ENCODE measurements at regions not wholly inside any gene's neighbourhood (a gene's known extent, or its start where the extent isn't known, plus 50 kb on each side); places are given as distances from the start of the nearest gene placed in this dataset.
A peak's percentile ranks its signal among the peaks of the same experiment; 100 is the strongest.

- Histone ChIP-seq H3K9ac (ENCODE audit: insufficient read depth, low read depth, low read length) (no peak overlapping the region), H3K9me3 (ENCODE audit: low read length) (peaks cover 61% of the 10 kb centered on the region), H3K4me3 (replicated peaks in 1 of 3; ENCODE audit: insufficient read depth in 1 of 3, low read depth in 2 of 3, low read length in 3 of 3) (no peak overlapping the region), H3K79me2 (ENCODE audit: insufficient read depth, low read length) (no peaks in the 10 kb centered on the region), H3K36me3 (replicated peaks in 1 of 2; ENCODE audit: control insufficient read depth in 1 of 2, insufficient read depth in 2 of 2, low read length in 2 of 2) (no peaks in the 10 kb centered on the region), H2AFZ (ENCODE audit: low read length) (no peak overlapping the region), H3K27ac (ENCODE audit: extremely low read length, insufficient read depth, low read length) (no peak overlapping the region), H3K27me3 (ENCODE audit: control insufficient read depth in 1 of 2, insufficient read depth in 2 of 2, low read length in 2 of 2) (no peaks in the 10 kb centered on the region), H3K4me1 (ENCODE audit: insufficient read depth, low read length) (no peaks in the 10 kb centered on the region), H4K20me1 (ENCODE audit: insufficient read depth, low read length) (no peaks in the 10 kb centered on the region), H3K4me2 (ENCODE audit: low read depth, low read length) (no peak overlapping the region)
- in situ Hi-C loops (cut with HindIII; ENCODE audit: extremely low pct_ligation_motif_present, low pct_unique_long_range_greater_than_20kb) (no loop called here), intact Hi-C loops (cut with micrococcal nuclease; ENCODE audit: unreplicated experiment) (no loop called here)
- WGBS (ENCODE audit: low lambda C conversion rate), result 9% methylated on average over 4 of the region's 4 CpGs
- FAIRE-seq, result no peak
- POLR2A ChIA-PET, result no interaction called here
- ATAC-seq, result no peak
- CTCF ChIA-PET (ENCODE audit: low intra/inter-chr PET ratio, low total read pairs), result no interaction called here
- DNase-seq (ENCODE audit: low spot score), result no peak
- no peak for TF ChIP-seq SNRNP70 (IDR thresholded peaks at IDR 0.05; ENCODE audit: low read depth, low read length)
- TF ChIP-seq ZNF18 (CRISPR knock-in tag; IDR thresholded peaks at IDR 0.05; ENCODE audit: insufficient replicate concordance), result no peak
- TF ChIP-seq SIN3B (IDR thresholded peaks at IDR 0.05; ENCODE audit: low read length), result no peak
- no peak for TF ChIP-seq FOXK2 (IDR thresholded peaks at IDR 0.05)
- TF ChIP-seq IRF2 (CRISPR knock-in tag; IDR thresholded peaks at IDR 0.05), result no peak
- TF ChIP-seq IRX3 (CRISPR knock-in tag; IDR thresholded peaks at IDR 0.05; ENCODE audit: borderline replicate concordance, low read depth), result no peak
- peak; percentile 78 to 82 for TF ChIP-seq MAFK (conservative IDR thresholded peaks at IDR 0.05 in 1 of 2, IDR thresholded peaks at IDR 0.05 in 1 of 2; ENCODE audit: low read length in 2 of 2)
- no peak for TF ChIP-seq HCFC1 (IDR thresholded peaks at IDR 0.05; ENCODE audit: low read depth, low read length)
- TF ChIP-seq MEIS1 (CRISPR knock-in tag; IDR thresholded peaks at IDR 0.05; ENCODE audit: borderline replicate concordance), result no peak
- TF ChIP-seq MAFF (IDR thresholded peaks at IDR 0.05; ENCODE audit: low read depth, low read length), result peak; percentile 69
- no peak for TF ChIP-seq LCORL (IDR thresholded peaks at IDR 0.05)
- TF ChIP-seq LCORL (CRISPR knock-in tag; IDR thresholded peaks at IDR 0.05), result no peak
- no peak for TF ChIP-seq IKZF1 (IDR thresholded peaks at IDR 0.05)
- no peak for TF ChIP-seq HES4 (CRISPR knock-in tag; IDR thresholded peaks at IDR 0.05; ENCODE audit: borderline replicate concordance)
- no peak for TF ChIP-seq DPF2 (CRISPR knock-in tag; IDR thresholded peaks at IDR 0.05; ENCODE audit: borderline replicate concordance, low read depth)
- TF ChIP-seq ZNF276 (CRISPR knock-in tag; IDR thresholded peaks at IDR 0.05; ENCODE audit: low read depth), result no peak
- no TSS peak for BruUV-seq (replicated peaks)
These were observed 361.0 kb downstream of the SQOR start for GRCh38 chr15:45995800-45996199.
